GM23338 (cell line): ENCODE measurements at regions not wholly inside any gene's neighbourhood (a gene's known extent, or its start where the extent isn't known, plus 50 kb on each side); places are given as distances from the start of the nearest gene placed in this dataset.

Source experiments
- ATAC-seq: fragments of 200-7000 bp; cut with Tn5 transposase; 3 replicates; pipeline ENCODE4 v1.9.1; 2020
- DNase-seq: peaks from one replicate; pipeline ENCODE4 v3.0.0-alpha.2; 2015; ENCODE audit warnings: low spot score
- H2AFZ ChIP-seq: fragments of 200-600 bp; sonication (generic); 2 replicates; pipeline ENCODE4 v1.8.0; 2016; ENCODE audit warnings: antibody characterized with exemption, mild to moderate bottlenecking, moderate library complexity
- H3F3A ChIP-seq: fragments of 200-600 bp; sonication (generic); replicated peaks from 2 replicates; pipeline ENCODE4 v1.8.0; 2017; ENCODE audit warnings: antibody characterized with exemption, mixed run types, low read depth
- H3K27ac ChIP-seq: fragments of 200-600 bp; sonication (generic); 2 replicates; pipeline ENCODE4 v1.6.1; 2016; ENCODE audit warnings: low read depth
- H3K27me3 ChIP-seq: fragments of 200-600 bp; sonication (generic); 2 replicates; pipeline ENCODE4 v1.8.0; 2016; ENCODE audit warnings: mild to moderate bottlenecking, mixed run types, moderate library complexity; ENCODE audit not compliant: insufficient read depth
- H3K36me3 ChIP-seq: fragments of 200-600 bp; sonication (generic); 2 replicates; pipeline ENCODE4 v1.8.0; 2016; ENCODE audit warnings: mild to moderate bottlenecking; ENCODE audit not compliant: insufficient read depth
- H3K4me1 ChIP-seq: fragments of 200-600 bp; sonication (generic); 2 replicates; pipeline ENCODE4 v1.8.0; 2016; ENCODE audit warnings: mild to moderate bottlenecking, moderate library complexity; ENCODE audit not compliant: insufficient read depth
- H3K4me2 ChIP-seq: fragments of 200-600 bp; sonication (generic); 2 replicates; pipeline ENCODE4 v1.7.1; 2017; ENCODE audit warnings: mixed run types
- H3K4me3 ChIP-seq: fragments of 200-600 bp; sonication (generic); 2 replicates; pipeline ENCODE4 v1.6.1; 2016; ENCODE audit warnings: mixed run types
- H3K79me2 ChIP-seq: fragments of 200-600 bp; sonication (generic); replicated peaks from 2 replicates; pipeline ENCODE4 v1.8.0; 2017; ENCODE audit warnings: mild to moderate bottlenecking; ENCODE audit not compliant: insufficient read depth
- H3K9me2 ChIP-seq: fragments of 200-600 bp; sonication (generic); 2 replicates; pipeline ENCODE4 v1.8.0; 2017; ENCODE audit not compliant: insufficient read depth
- H4K20me1 ChIP-seq: fragments of 200-600 bp; sonication (generic); replicated peaks from 2 replicates; pipeline ENCODE4 v1.8.0; 2017; ENCODE audit warnings: mild to moderate bottlenecking; ENCODE audit not compliant: insufficient read depth
- H3K27ac Mint-ChIP-seq: 2 replicates; pipeline ENCODE4 v1.8.0; 2020; ENCODE audit warnings: inconsistent platforms, mild to moderate bottlenecking, moderate library complexity, mixed read lengths
- H3K27me3 Mint-ChIP-seq: 3 replicates; pipeline ENCODE4 v1.8.0; 2022; ENCODE audit warnings: low read depth, mild to moderate bottlenecking, moderate library complexity, mixed read lengths, inconsistent platforms; ENCODE audit not compliant: insufficient read depth, poor library complexity
- H3K36me3 Mint-ChIP-seq: 3 replicates; pipeline ENCODE4 v1.8.0; 2021; ENCODE audit warnings: low read depth, mild to moderate bottlenecking, inconsistent platforms, moderate library complexity, mixed read lengths
- H3K4me1 Mint-ChIP-seq: 3 replicates; pipeline ENCODE4 v1.8.0; 2020; ENCODE audit warnings: mild to moderate bottlenecking, inconsistent platforms, mixed read lengths
- H3K4me3 Mint-ChIP-seq: 3 replicates; pipeline ENCODE4 v1.8.0; 2021; ENCODE audit warnings: moderate library complexity, mild to moderate bottlenecking, inconsistent platforms, mixed read lengths
- H3K9me3 Mint-ChIP-seq: 3 replicates; pipeline ENCODE4 v1.8.0; 2020; ENCODE audit warnings: moderate library complexity, mild to moderate bottlenecking, inconsistent platforms, mixed read lengths
- CREB1 ChIP-seq: fragments of 250-450 bp; sonication (Bioruptor Pico); IDR thresholded peaks from 2 replicates; pipeline ENCODE4 v1.5.0; 2020; ENCODE audit warnings: low read depth, mild to moderate bottlenecking, moderate library complexity
- CTCF ChIP-seq, 2 experiments: fragments of 200-600 bp in 1 of 2; sonication (generic) in 1 of 2; conservative IDR thresholded peaks; 2 replicates each; pipeline versions ENCODE4 v1.5.1 to v1.6.1; 2016 to 2017; ENCODE audit warnings: antibody characterized with exemption in 2 of 2, low read depth in 2 of 2, mild to moderate bottlenecking in 2 of 2, moderate library complexity in 1 of 2
- ETS1 ChIP-seq: IDR thresholded peaks from 2 replicates; pipeline ENCODE4 v1.6.1; 2016; ENCODE audit warnings: antibody characterized with exemption
- EZH2 ChIP-seq: fragments of 200-600 bp; sonication (generic); IDR thresholded peaks from one replicate; pipeline ENCODE4 v1.8.0; 2017; ENCODE audit warnings: antibody characterized with exemption, mild to moderate bottlenecking, low read depth; ENCODE audit not compliant: unreplicated experiment
- EZH2phosphoT487 ChIP-seq: fragments of 200-600 bp; sonication (generic); IDR thresholded peaks from one replicate; pipeline ENCODE4 v1.8.1; 2018; ENCODE audit warnings: antibody characterized with exemption; ENCODE audit not compliant: unreplicated experiment
- JUNB ChIP-seq: IDR thresholded peaks from one replicate; pipeline ENCODE4 v1.6.1; 2016; ENCODE audit warnings: antibody characterized with exemption; ENCODE audit not compliant: unreplicated experiment
- NANOG ChIP-seq: IDR thresholded peaks from 2 replicates; pipeline ENCODE4 v1.6.1; 2016; ENCODE audit warnings: antibody characterized with exemption, borderline replicate concordance
- POLR2AphosphoS5 ChIP-seq: IDR thresholded peaks from 2 replicates; pipeline ENCODE4 v1.6.1; 2016; ENCODE audit warnings: antibody characterized with exemption, low read depth
- ZNF114 ChIP-seq: fragments of 250-450 bp; sonication (Bioruptor Pico); IDR thresholded peaks from 2 replicates; pipeline ENCODE4 v1.5.0; 2020; ENCODE audit warnings: mild to moderate bottlenecking, moderate library complexity
- ZNF462 ChIP-seq: fragments of 250-450 bp; sonication (Bioruptor Pico); IDR thresholded peaks from 2 replicates; pipeline ENCODE4 v1.5.0; 2020; ENCODE audit warnings: mild to moderate bottlenecking, moderate library complexity
- TF ChIP-seq, protein P1 (sequence below): IDR thresholded peaks from one replicate; pipeline ENCODE4 v1.6.1; 2018; ENCODE audit warnings: antibody characterized with exemption; ENCODE audit not compliant: unreplicated experiment

DNA sequence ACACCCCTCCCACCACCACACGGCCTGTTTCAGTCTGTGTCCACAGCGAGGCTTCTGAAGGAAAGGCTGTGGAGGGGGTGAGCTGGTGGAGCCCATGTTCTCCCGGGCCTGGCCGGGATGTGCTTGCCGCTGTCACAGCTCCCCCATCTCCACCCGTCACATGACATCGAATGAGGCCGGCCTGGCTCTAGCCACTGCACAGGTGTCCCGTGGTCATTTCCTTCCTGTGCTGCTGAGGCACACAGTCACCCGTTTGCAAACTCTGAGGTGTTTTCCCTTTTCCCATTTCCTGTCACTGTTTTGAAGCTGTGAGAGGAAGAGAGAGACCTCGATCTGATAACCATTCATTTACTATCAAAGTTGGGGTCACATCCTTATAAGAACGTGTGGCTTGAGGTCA is 55.7 kb upstream of the CLDN5 start:
- Histone ChIP-seq H3K27ac (no peak overlapping the region), H2AFZ (peak overlapping the region; percentile 9; the same call in 1 of the 2 replicates), H3K27me3 (no peaks in the 10 kb centered on the region), H3K4me1 (no peaks in the 10 kb centered on the region), H3K4me3 (no peak overlapping the region), H3K4me2 (no peak overlapping the region), H3K79me2 (no peaks in the 10 kb centered on the region), H3K9me2 (no peaks in the 10 kb centered on the region), H3F3A (no peaks in the 10 kb centered on the region), H4K20me1 (no peaks in the 10 kb centered on the region), H3K36me3 (no peaks in the 10 kb centered on the region)
- DNase-seq (no peak), ATAC-seq (no peak)
- Mint-ChIP-seq H3K27me3 (peaks cover 2% of the 10 kb centered on the region), H3K27ac (no peak overlapping the region), H3K9me3 (no peaks in the 10 kb centered on the region), H3K4me3 (no peak overlapping the region), H3K4me1 (peaks cover 18% of the 10 kb centered on the region), H3K36me3 (no peaks in the 10 kb centered on the region)
- TF ChIP-seq, protein P1, sequence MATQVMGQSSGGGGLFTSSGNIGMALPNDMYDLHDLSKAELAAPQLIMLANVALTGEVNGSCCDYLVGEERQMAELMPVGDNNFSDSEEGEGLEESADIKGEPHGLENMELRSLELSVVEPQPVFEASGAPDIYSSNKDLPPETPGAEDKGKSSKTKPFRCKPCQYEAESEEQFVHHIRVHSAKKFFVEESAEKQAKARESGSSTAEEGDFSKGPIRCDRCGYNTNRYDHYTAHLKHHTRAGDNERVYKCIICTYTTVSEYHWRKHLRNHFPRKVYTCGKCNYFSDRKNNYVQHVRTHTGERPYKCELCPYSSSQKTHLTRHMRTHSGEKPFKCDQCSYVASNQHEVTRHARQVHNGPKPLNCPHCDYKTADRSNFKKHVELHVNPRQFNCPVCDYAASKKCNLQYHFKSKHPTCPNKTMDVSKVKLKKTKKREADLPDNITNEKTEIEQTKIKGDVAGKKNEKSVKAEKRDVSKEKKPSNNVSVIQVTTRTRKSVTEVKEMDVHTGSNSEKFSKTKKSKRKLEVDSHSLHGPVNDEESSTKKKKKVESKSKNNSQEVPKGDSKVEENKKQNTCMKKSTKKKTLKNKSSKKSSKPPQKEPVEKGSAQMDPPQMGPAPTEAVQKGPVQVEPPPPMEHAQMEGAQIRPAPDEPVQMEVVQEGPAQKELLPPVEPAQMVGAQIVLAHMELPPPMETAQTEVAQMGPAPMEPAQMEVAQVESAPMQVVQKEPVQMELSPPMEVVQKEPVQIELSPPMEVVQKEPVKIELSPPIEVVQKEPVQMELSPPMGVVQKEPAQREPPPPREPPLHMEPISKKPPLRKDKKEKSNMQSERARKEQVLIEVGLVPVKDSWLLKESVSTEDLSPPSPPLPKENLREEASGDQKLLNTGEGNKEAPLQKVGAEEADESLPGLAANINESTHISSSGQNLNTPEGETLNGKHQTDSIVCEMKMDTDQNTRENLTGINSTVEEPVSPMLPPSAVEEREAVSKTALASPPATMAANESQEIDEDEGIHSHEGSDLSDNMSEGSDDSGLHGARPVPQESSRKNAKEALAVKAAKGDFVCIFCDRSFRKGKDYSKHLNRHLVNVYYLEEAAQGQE = no peak
- TF ChIP-seq NANOG (no peak), ZNF114 (CRISPR knock-in tag) (no peak), POLR2AphosphoS5 (no peak), ZNF462 (CRISPR knock-in tag) (no peak), EZH2phosphoT487 (no peak), ETS1 (no peak), EZH2 (no peak), CTCF (conservative IDR thresholded peaks at IDR 0.05; ENCODE audit: low read depth in 2 of 2) (no peak), JUNB (no peak), CREB1 (CRISPR knock-in tag) (no peak)
